Stimulated activated CD8-positive, alpha-beta memory T cell treated with anti-CD3 and anti-CD28 coated beads, Interleukin-4, amount 100 ng/mL, for 4 hours (primary cell): ENCODE measurements at regions not wholly inside any gene's neighbourhood (a gene's known extent, or its start where the extent isn't known, plus 50 kb on each side); places are given as distances from the start of the nearest gene placed in this dataset.

ENCODE experiments used
- DNase-seq, 2 donors: peaks; one replicate each; pipeline ENCODE4 v3.0.0-alpha.2; 2020; ENCODE audit warnings: low read depth in 2 of 2, low spot score in 1 of 2

DNA sequence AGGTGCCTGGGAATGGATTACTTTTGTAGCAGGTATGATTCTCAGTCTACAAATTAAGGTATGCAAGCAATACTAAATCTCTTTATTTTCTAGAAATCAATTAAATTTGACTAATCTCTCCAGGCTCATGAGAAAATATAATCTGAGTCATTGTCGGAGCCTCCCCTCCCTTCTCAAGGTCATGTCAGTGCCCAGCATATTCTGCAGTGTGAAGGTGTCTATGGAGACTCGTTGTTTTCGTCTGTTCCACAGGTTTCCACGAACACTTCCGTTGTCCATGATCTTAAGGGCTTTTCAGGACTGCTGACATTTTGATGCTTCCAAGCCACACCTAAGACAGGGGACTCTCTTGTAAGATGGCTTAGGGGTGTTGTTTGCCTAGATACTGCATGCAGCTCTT is 56.6 kb upstream of the SCOC start:
- DNase-seq: no peak

GRCh38 chr4:140315970-140316369 is 57.5 kb upstream of the SCOC start:
- no peak for DNase-seq

DNA sequence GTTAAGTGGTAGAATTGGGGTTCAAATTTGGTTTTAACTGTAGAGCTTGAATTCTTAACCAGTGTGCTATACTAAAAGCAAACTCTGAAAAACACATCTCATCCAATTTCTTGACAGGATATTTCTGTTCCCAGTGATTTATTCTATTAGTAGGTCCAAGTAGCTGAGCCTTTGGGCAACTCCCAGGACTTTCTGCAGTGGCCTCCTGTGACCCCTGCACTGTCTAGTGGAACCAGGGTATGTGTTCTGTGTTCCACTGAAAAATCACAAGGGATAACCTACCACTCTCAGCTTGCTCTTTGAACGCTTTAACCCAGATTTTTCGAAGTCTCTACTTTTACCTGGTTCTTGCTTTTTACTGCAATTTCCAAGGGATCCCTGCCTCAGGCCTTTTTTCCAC is 58.0 kb upstream of the SCOC start:
- DNase-seq: no peak

DNA sequence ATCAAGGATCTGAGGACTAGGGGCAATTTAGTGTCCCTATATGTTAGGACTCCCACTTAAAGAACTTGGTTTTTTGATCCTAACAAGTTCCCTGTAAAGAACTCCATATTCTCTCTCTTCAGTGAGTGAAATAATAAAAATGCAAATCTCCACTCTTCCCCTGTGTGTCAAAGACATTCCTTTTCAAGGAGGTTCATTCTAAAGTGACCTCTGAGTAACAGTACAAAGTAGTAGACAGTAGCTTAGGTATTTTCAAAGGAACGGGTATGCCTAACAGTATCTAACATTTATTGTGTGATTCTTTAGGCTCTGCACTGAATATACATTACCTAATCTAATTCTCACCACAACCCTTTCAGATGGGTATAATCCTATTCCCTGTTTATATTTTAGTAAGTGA is 58.4 kb upstream of the SCOC start:
- no peak for DNase-seq

DNA sequence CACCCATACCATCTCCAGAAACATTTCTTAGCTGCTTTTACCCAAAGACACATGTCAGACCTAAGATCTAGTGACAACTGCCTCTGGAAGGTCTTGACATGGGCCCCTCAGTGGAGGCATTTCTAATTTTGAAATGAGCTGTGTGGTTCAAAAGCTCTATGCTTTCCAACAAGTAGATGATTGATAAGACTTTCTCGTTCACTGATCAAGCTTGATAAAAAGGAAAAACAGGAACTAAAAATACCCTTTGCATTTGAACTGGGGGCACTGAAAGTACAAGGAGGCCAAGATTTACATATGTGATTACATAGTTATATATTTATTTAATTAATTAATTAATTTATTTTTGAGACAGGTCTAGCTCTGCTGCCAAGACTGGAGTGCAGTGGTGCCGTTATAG is 61.3 kb upstream of the SCOC start:
- no peak for DNase-seq

GRCh38 chr4:140311257-140311835 is 62.1 kb upstream of the SCOC start:
- no peak for DNase-seq

- no peak for DNase-seq
Observed at GRCh38 chr4:140309124-140309870, 64.1 kb upstream of the SCOC start.

DNA sequence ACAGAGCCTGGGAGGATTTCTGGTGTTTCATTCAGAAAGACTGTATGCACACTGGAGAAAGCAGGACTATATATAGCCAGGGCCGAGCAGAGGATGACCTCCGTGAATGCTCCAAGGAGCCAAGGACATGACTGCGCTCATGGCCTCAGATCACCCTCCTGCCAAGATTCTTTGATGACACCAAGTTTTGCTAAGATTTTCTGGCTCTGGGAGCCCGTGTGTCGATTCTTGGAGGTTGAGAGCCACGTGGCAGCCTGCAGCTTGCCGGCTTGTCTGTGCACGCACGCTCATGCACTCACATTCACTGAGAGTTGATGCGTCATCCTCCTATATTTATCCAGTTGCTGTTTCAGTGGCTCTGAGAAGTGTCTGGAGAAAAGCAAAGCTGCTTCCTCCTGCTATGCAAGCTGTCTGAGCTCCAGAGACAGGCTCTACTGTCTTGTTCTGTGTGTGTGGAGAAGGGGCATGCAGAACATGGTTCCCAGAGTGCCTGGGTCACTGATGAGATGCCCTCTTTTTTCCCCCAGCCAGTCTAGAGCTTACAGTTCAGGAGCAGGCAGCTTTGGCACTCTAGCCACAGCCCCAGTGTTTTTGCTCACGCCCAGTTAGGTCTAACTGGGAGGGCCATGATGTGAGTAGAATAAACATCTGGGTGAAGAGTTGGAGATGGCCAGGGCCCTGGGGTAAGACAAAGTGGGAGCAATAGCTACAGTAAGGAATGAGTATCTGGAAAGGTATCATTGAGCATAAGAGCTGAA is 64.9 kb upstream of the SCOC start:
- DNase-seq: no peak

GRCh38 chr4:140305053-140305452 is 68.4 kb upstream of the SCOC start:
- no peak for DNase-seq

DNA sequence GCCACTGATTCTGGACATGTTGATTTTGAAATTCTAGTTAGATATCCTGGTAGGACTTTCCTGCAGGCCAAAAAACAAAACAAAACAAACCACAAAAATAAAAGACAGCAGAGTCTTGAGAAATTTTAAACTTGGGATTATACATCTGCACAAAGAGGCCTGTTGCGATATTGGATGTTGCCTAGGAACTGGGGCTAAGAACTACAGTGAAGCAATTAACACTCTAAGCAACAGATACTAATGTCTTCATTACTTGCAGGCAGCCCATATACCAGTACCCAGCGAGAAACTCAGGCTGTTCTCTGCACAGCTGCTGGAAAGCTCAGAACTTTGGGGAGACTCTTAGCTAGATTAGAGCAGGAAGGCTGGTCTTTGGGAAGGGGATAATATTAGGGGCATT is 69.1 kb upstream of the SCOC start:
- DNase-seq: no peak

DNA sequence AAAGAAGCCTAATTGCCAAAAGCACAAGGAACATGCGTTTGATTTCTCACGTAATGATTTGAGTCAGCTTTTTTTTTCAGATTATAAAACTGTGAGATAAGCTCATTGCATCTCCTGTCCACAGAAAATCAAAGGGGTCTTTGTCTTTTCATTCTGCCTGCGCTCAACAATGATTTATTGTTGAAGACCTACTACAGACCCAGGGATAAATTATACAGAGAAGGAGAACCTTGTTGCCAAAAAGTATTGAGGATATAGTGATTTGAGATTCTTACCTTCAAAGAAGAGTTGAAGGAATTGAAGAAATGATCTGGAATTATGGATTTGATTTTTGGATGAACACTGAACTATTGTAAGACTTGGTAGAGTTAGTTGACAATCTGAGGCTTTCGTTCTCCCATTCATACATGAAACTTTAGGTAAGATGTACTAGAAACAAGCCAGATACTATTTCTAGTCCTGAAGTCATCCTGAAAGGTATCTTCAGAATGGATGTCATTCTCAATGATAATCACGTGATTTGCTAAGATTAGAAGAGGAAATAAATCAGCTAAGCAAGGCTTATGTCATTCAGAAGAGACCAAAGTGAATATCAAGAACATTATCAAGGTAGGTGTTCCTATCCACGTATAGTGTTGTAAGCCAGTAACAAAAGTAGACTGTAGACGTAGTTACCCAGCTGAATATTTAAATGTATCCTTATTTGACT is 71.1 kb upstream of the SCOC start:
- no peak for DNase-seq

- no peak for DNase-seq
Observed at GRCh38 chr4:140300271-140300970, 73.0 kb upstream of the SCOC start.

DNA sequence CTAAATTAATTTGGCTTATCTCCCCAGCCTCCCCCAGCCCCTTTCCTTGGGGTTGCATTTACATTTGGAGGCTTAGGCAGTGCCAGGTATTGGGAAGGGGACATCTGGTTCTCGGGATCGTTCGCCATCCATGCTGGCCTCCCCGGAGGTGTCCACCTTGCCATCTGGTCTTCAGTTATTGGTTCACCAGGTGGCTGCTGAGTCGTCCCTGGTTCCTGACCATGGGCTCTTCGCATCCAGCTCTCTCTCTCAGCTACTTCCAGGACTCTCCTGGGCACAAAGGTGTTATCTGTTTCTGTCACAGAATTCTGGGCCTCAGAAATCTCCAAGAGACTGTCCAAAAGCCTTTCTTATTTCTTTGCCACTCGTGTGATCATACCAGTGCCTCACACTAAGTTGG is 75.4 kb upstream of the SCOC start:
- no peak for DNase-seq

GRCh38 chr4:140297221-140297570 is 76.2 kb upstream of the SCOC start:
- DNase-seq: no peak

GRCh38 chr4:140296335-140297220 is 76.9 kb upstream of the SCOC start:
- DNase-seq: no peak

- DNase-seq: no peak
Observed at GRCh38 chr4:140293979-140294378, 79.5 kb upstream of the SCOC start.

DNA sequence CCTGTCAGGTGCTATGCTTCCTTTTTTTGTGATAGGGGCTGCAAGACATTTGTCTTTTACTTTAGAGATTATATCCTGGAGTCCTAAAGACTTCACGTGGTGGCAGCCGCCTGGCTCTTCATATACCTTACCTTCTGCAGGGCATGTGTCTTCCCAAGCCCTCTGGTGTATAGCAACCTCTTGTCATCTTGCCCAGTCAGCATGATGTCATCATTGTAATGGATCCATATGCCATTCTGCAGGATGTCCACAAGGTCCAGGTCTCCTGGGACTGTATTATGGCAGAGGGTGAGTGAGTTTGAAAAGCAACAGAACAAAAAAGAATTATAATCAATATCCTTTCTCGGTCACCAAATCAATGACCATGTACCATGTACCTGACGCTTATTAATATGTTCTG is 82.2 kb upstream of the SCOC start:
- DNase-seq: no peak

GRCh38 chr4:140289486-140289885 is 84.0 kb upstream of the SCOC start:
- DNase-seq: no peak

GRCh38 chr4:140286456-140286855 is 87.0 kb upstream of the SCOC start:
- DNase-seq: no peak

DNA sequence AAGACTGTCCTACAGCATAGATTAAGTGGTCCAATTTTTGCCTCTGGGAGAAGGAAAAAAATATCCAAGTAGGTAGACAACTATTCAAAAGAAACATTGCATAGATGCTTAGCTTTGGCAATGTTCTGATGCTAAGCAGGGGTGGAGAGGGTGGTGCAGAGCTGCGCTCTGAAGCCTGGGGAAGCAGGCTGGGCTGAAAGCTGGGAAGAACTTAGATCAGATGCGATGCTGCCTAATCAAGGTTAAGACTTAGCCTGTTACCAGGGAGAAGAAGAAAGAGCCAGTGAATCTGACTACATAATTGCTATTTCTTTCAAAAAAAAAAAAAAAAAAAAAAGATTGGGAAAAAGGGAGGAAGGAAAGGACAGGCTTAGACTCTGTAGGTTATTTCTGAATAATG is 89.0 kb upstream of the SCOC start:
- DNase-seq: no peak
